AG09319 (cell line): ENCODE measurements at regions not wholly inside any gene's neighbourhood (a gene's known extent, or its start where the extent isn't known, plus 50 kb on each side); places are given as distances from the start of the nearest gene placed in this dataset.

Experiments
- DNase-seq: peaks from one replicate; pipeline ENCODE4 v3.0.0-alpha.2; 2010; ENCODE audit warnings: low read depth; ENCODE audit errors: extremely low read depth
- CTCF ChIP-seq: IDR thresholded peaks from 2 replicates; pipeline ENCODE4 v1.5.1; 2011; ENCODE audit warnings: low read depth, mild to moderate bottlenecking, inconsistent platforms, low read length, moderate library complexity

- no peak for DNase-seq
- no peak for TF ChIP-seq CTCF
Measured at GRCh38 chr13:107516517-107516916, 698.8 kb downstream of the LIG4 start.

GRCh38 chr13:107512551-107512950, 702.8 kb downstream of the LIG4 start:
- DNase-seq = no peak
- TF ChIP-seq CTCF = no peak

GRCh38 chr13:107497661-107498060, 717.7 kb downstream of the LIG4 start:
- no peak for DNase-seq
- no peak for TF ChIP-seq CTCF

- no peak for DNase-seq
- TF ChIP-seq CTCF = no peak
Measured at GRCh38 chr13:107493266-107493665, 722.1 kb downstream of the LIG4 start.

- TF ChIP-seq CTCF = no peak
- no peak for DNase-seq
Measured at GRCh38 chr13:107482688-107483087, 732.6 kb downstream of the LIG4 start.

- DNase-seq = no peak
- TF ChIP-seq CTCF = no peak
Measured at GRCh38 chr13:107480130-107480529, 735.2 kb downstream of the LIG4 start.

GRCh38 chr13:107477772-107478379, 737.5 kb downstream of the LIG4 start:
- no peak for DNase-seq
- TF ChIP-seq CTCF = no peak
